ENCODE measurements at regions not wholly inside any gene's neighbourhood (a gene's known extent, or its start where the extent isn't known, plus 50 kb on each side); places are given as distances from the start of the nearest gene placed in this dataset.

- Histone ChIP-seq H3K27ac (replicated peaks; ENCODE audit: low read length) (no peak overlapping the region), H3K9me3 (replicated peaks in 1 of 2; ENCODE audit: control insufficient read depth in 2 of 2, insufficient read depth in 1 of 2, low read depth in 1 of 2, low read length in 2 of 2) (no peaks in the 10 kb centered on the region), H3K4me2 (ENCODE audit: insufficient read depth, low read length, poor library complexity, severe bottlenecking) (no peak overlapping the region), H2BK5ac (ENCODE audit: low read length) (no peak overlapping the region), H2BK120ac (ENCODE audit: low read depth, low read length) (no peak overlapping the region), H3K23ac (ENCODE audit: low read depth, low read length, poor library complexity) (no peak overlapping the region), H3K27me3 (ENCODE audit: control insufficient read depth in 3 of 3, insufficient read depth in 3 of 3, low read depth in 1 of 3, low read length in 3 of 3) (peaks cover 0 to 4% (median 0%) of the 10 kb centered on the region in 3 experiments), H3K14ac (ENCODE audit: low read length) (no peak overlapping the region), H3K36me3 (replicated peaks in 1 of 2; ENCODE audit: control insufficient read depth in 2 of 2, insufficient read depth in 2 of 2, low read length in 2 of 2) (no peaks in the 10 kb centered on the region), H3K4me3 (ENCODE audit: low read length in 2 of 2) (no peak overlapping the region), H3K9ac (ENCODE audit: low read depth, low read length, poor library complexity) (no peak overlapping the region), H2BK15ac (ENCODE audit: low read length) (no peak overlapping the region), H3K4ac (ENCODE audit: low read length) (no peak overlapping the region), H2AFZ (ENCODE audit: low read length) (no peak overlapping the region), H3K79me1 (ENCODE audit: low read depth, low read length) (no peaks in the 10 kb centered on the region), H2BK12ac (ENCODE audit: low read length) (no peak overlapping the region), H3K18ac (ENCODE audit: low read length) (no peak overlapping the region), H4K8ac (ENCODE audit: low read depth, low read length) (no peak overlapping the region), H2AK5ac (ENCODE audit: low read depth, low read length) (no peak overlapping the region), H3K4me1 (ENCODE audit: control insufficient read depth in 2 of 2, insufficient read depth in 1 of 2, low read depth in 1 of 2, low read length in 2 of 2) (no peaks in the 10 kb centered on the region), H4K91ac (ENCODE audit: low read depth, low read length, poor library complexity) (no peak overlapping the region)
- WGBS, 2 donors (ENCODE audit: extremely low coverage in 2 of 2, insufficient read length in 2 of 2, insufficient replicate concordance in 1 of 2) = no CpG with 5 or more reads among the region's 3 CpGs
- DNase-seq (ENCODE audit: low spot score) = no peak
Measured at GRCh38 chr20:11035211-11035610, 361.4 kb upstream of the JAG1 start.

GRCh38 chr20:11041396-11041795 is 367.6 kb upstream of the JAG1 start:
- no peak for DNase-seq (ENCODE audit: low spot score)
- H3K4me2 ChIP-seq (ENCODE audit: insufficient read depth, low read length, poor library complexity, severe bottlenecking) = no peak overlapping the region
- H2BK5ac ChIP-seq (ENCODE audit: low read length) = no peak overlapping the region
- H3K4ac ChIP-seq (ENCODE audit: low read length) = no peak overlapping the region
- no peaks in the 10 kb centered on the region for H3K4me1 ChIP-seq (ENCODE audit: control insufficient read depth in 2 of 2, insufficient read depth in 1 of 2, low read depth in 1 of 2, low read length in 2 of 2)
- no peak overlapping the region for H2BK120ac ChIP-seq (ENCODE audit: low read depth, low read length)
- no peak overlapping the region for H2BK12ac ChIP-seq (ENCODE audit: low read length)
- H3K4me3 ChIP-seq (ENCODE audit: low read length in 2 of 2) = no peak overlapping the region
- H4K8ac ChIP-seq (ENCODE audit: low read depth, low read length) = no peak overlapping the region
- no peak overlapping the region for H4K91ac ChIP-seq (ENCODE audit: low read depth, low read length, poor library complexity)
- no peak overlapping the region for H3K27ac ChIP-seq (replicated peaks; ENCODE audit: low read length)
- H2AK5ac ChIP-seq (ENCODE audit: low read depth, low read length) = no peak overlapping the region
- WGBS, 2 donors (ENCODE audit: extremely low coverage in 2 of 2, insufficient read length in 2 of 2, insufficient replicate concordance in 1 of 2) = no CpG with 5 or more reads among the region's 1 CpG
- H2BK15ac ChIP-seq (ENCODE audit: low read length) = no peak overlapping the region
- H3K18ac ChIP-seq (ENCODE audit: low read length) = no peak overlapping the region
- no peak overlapping the region for H3K9ac ChIP-seq (ENCODE audit: low read depth, low read length, poor library complexity)
- no peak overlapping the region for H3K14ac ChIP-seq (ENCODE audit: low read length)
- H3K27me3 ChIP-seq (ENCODE audit: control insufficient read depth in 3 of 3, insufficient read depth in 3 of 3, low read depth in 1 of 3, low read length in 3 of 3) = peaks cover 0 to 4% (median 0%) of the 10 kb centered on the region in 3 experiments
- no peak overlapping the region for H3K23ac ChIP-seq (ENCODE audit: low read depth, low read length, poor library complexity)
- no peaks in the 10 kb centered on the region for H3K9me3 ChIP-seq (replicated peaks in 1 of 2; ENCODE audit: control insufficient read depth in 2 of 2, insufficient read depth in 1 of 2, low read depth in 1 of 2, low read length in 2 of 2)
- no peak overlapping the region for H2AFZ ChIP-seq (ENCODE audit: low read length)
- H3K36me3 ChIP-seq (replicated peaks in 1 of 2; ENCODE audit: control insufficient read depth in 2 of 2, insufficient read depth in 2 of 2, low read length in 2 of 2) = no peaks in the 10 kb centered on the region
- H3K79me1 ChIP-seq (ENCODE audit: low read depth, low read length) = no peaks in the 10 kb centered on the region

- Histone ChIP-seq H3K4me3 (ENCODE audit: low read length in 2 of 2) (no peak overlapping the region), H3K9me3 (replicated peaks in 1 of 2; ENCODE audit: control insufficient read depth in 2 of 2, insufficient read depth in 1 of 2, low read depth in 1 of 2, low read length in 2 of 2) (no peaks in the 10 kb centered on the region), H4K8ac (ENCODE audit: low read depth, low read length) (no peak overlapping the region), H3K18ac (ENCODE audit: low read length) (no peak overlapping the region), H2BK120ac (ENCODE audit: low read depth, low read length) (no peak overlapping the region), H2BK5ac (ENCODE audit: low read length) (no peak overlapping the region), H3K36me3 (replicated peaks in 1 of 2; ENCODE audit: control insufficient read depth in 2 of 2, insufficient read depth in 2 of 2, low read length in 2 of 2) (no peaks in the 10 kb centered on the region), H3K79me1 (ENCODE audit: low read depth, low read length) (no peaks in the 10 kb centered on the region), H3K23ac (ENCODE audit: low read depth, low read length, poor library complexity) (no peak overlapping the region), H2AK5ac (ENCODE audit: low read depth, low read length) (no peak overlapping the region), H3K4me1 (ENCODE audit: control insufficient read depth in 2 of 2, insufficient read depth in 1 of 2, low read depth in 1 of 2, low read length in 2 of 2) (no peaks in the 10 kb centered on the region), H3K27ac (replicated peaks; ENCODE audit: low read length) (no peak overlapping the region), H3K27me3 (ENCODE audit: control insufficient read depth in 3 of 3, insufficient read depth in 3 of 3, low read depth in 1 of 3, low read length in 3 of 3) (peaks cover 0 to 2% (median 0%) of the 10 kb centered on the region in 3 experiments), H2BK12ac (ENCODE audit: low read length) (no peak overlapping the region), H3K9ac (ENCODE audit: low read depth, low read length, poor library complexity) (no peak overlapping the region), H2BK15ac (ENCODE audit: low read length) (no peak overlapping the region), H4K91ac (ENCODE audit: low read depth, low read length, poor library complexity) (no peak overlapping the region), H3K14ac (ENCODE audit: low read length) (no peak overlapping the region), H3K4ac (ENCODE audit: low read length) (no peak overlapping the region), H3K4me2 (ENCODE audit: insufficient read depth, low read length, poor library complexity, severe bottlenecking) (no peak overlapping the region), H2AFZ (ENCODE audit: low read length) (no peak overlapping the region)
- DNase-seq (ENCODE audit: low spot score) = peak; percentile 24
- WGBS, 2 donors (ENCODE audit: extremely low coverage in 2 of 2, insufficient read length in 2 of 2, insufficient replicate concordance in 1 of 2) = no CpG with 5 or more reads among the region's 2 CpGs
Measured at GRCh38 chr20:11043001-11043400, 369.2 kb upstream of the JAG1 start.

GRCh38 chr20:11044561-11044960 is 370.8 kb upstream of the JAG1 start:
- Histone ChIP-seq H4K8ac (ENCODE audit: low read depth, low read length) (no peak overlapping the region), H3K4me1 (ENCODE audit: control insufficient read depth in 2 of 2, insufficient read depth in 1 of 2, low read depth in 1 of 2, low read length in 2 of 2) (no peaks in the 10 kb centered on the region), H2BK15ac (ENCODE audit: low read length) (no peak overlapping the region), H3K4ac (ENCODE audit: low read length) (no peak overlapping the region), H3K9ac (ENCODE audit: low read depth, low read length, poor library complexity) (no peak overlapping the region), H2AFZ (ENCODE audit: low read length) (no peak overlapping the region), H3K27ac (replicated peaks; ENCODE audit: low read length) (no peak overlapping the region), H2AK5ac (ENCODE audit: low read depth, low read length) (no peak overlapping the region), H3K23ac (ENCODE audit: low read depth, low read length, poor library complexity) (no peak overlapping the region), H3K27me3 (ENCODE audit: control insufficient read depth in 3 of 3, insufficient read depth in 3 of 3, low read depth in 1 of 3, low read length in 3 of 3) (no peaks in the 10 kb centered on the region), H2BK120ac (ENCODE audit: low read depth, low read length) (no peak overlapping the region), H4K91ac (ENCODE audit: low read depth, low read length, poor library complexity) (no peak overlapping the region), H3K79me1 (ENCODE audit: low read depth, low read length) (no peaks in the 10 kb centered on the region), H3K14ac (ENCODE audit: low read length) (no peak overlapping the region), H2BK12ac (ENCODE audit: low read length) (no peak overlapping the region), H2BK5ac (ENCODE audit: low read length) (no peak overlapping the region), H3K18ac (ENCODE audit: low read length) (no peak overlapping the region), H3K36me3 (replicated peaks in 1 of 2; ENCODE audit: control insufficient read depth in 2 of 2, insufficient read depth in 2 of 2, low read length in 2 of 2) (no peaks in the 10 kb centered on the region), H3K4me2 (ENCODE audit: insufficient read depth, low read length, poor library complexity, severe bottlenecking) (no peak overlapping the region), H3K9me3 (replicated peaks in 1 of 2; ENCODE audit: control insufficient read depth in 2 of 2, insufficient read depth in 1 of 2, low read depth in 1 of 2, low read length in 2 of 2) (no peaks in the 10 kb centered on the region), H3K4me3 (ENCODE audit: low read length in 2 of 2) (no peak overlapping the region)
- no peak for DNase-seq (ENCODE audit: low spot score)
- WGBS, 2 donors (ENCODE audit: extremely low coverage in 2 of 2, insufficient read length in 2 of 2, insufficient replicate concordance in 1 of 2) = no CpG with 5 or more reads among the region's 6 CpGs

Measured in neuronal stem cell (in vitro differentiated cells).